Subcutaneous abdominal adipose tissue (tissue), 5 donors: ENCODE measurements at regions not wholly inside any gene's neighbourhood (a gene's known extent, or its start where the extent isn't known, plus 50 kb on each side); places are given as distances from the start of the nearest gene placed in this dataset.

Source experiments
- H3K27ac ChIP-seq: one replicate; pipeline ENCODE4 v1.7.0; 2013; ENCODE audit warnings: low read depth, mild to moderate bottlenecking, inconsistent platforms, low read length, moderate library complexity
- H3K27me3 ChIP-seq, 5 donors: one replicate each; pipeline ENCODE4 v1.7.0; 2013; ENCODE audit warnings: low read length in 5 of 5, inconsistent platforms in 1 of 5; ENCODE audit not compliant: control insufficient read depth in 5 of 5, insufficient read depth in 4 of 5
- H3K36me3 ChIP-seq, 5 donors: one replicate each; pipeline ENCODE4 v1.7.0; 2013; ENCODE audit warnings: low read length in 5 of 5; ENCODE audit not compliant: control insufficient read depth in 5 of 5, insufficient read depth in 5 of 5
- H3K4me1 ChIP-seq, 5 donors: one replicate each; pipeline ENCODE4 v1.7.0; 2013; ENCODE audit warnings: low read length in 5 of 5, mild to moderate bottlenecking in 3 of 5, moderate library complexity in 1 of 5; ENCODE audit not compliant: control insufficient read depth in 5 of 5, insufficient read depth in 5 of 5
- H3K4me3 ChIP-seq, 5 donors: one replicate each; pipeline ENCODE4 v1.7.0; 2013; ENCODE audit warnings: low read length in 5 of 5, low read depth in 1 of 5
- H3K9ac ChIP-seq, 5 donors: one replicate each; pipeline ENCODE4 v1.7.0; 2013; ENCODE audit warnings: low read length in 5 of 5, mild to moderate bottlenecking in 4 of 5, moderate library complexity in 3 of 5
- H3K9me3 ChIP-seq, 5 donors: one replicate each; pipeline ENCODE4 v1.7.0; 2013; ENCODE audit warnings: low read length in 5 of 5; ENCODE audit not compliant: control insufficient read depth in 5 of 5
- donor health status: healthy.
- donor health status: healthy.
- donor health status: healthy.
- donor health status: healthy.
- donor health status: healthy.

GRCh38 chr16:62863139-62863538 lies 826.9 kb upstream of the CDH8 start:
- Histone ChIP-seq H3K9ac (no peak overlapping the region), H3K27me3 (no peaks in the 10 kb centered on the region), H3K4me1 (no peaks in the 10 kb centered on the region), H3K9me3 (no peaks in the 10 kb centered on the region), H3K36me3 (no peaks in the 10 kb centered on the region), H3K4me3 (no peak overlapping the region), H3K27ac (no peak overlapping the region)

DNA sequence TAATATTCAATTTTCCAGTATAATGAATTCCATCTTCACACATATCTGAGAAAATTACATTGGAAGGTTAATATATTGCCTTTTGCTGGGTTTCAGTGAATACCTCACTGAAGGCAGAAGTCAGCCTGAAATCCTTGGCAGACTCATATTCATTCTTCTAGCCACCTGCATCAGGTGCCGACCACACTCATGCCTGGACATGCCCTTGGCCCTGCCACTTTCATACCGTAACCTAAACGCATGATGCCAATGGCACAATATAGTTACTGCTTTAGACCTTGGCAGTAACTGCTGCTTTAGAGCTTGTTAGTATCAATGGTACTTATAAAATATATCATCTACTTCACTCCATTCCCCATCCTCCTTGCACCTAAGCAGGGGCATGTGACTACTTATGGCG lies 817.6 kb upstream of the CDH8 start:
- H3K4me1 ChIP-seq, result no peaks in the 10 kb centered on the region
- no peak overlapping the region for H3K4me3 ChIP-seq
- no peaks in the 10 kb centered on the region for H3K36me3 ChIP-seq
- H3K27ac ChIP-seq, result no peak overlapping the region
- no peaks in the 10 kb centered on the region for H3K27me3 ChIP-seq
- H3K9ac ChIP-seq, result no peak overlapping the region
- no peaks in the 10 kb centered on the region for H3K9me3 ChIP-seq

GRCh38 chr16:62846399-62847057 lies 810.3 kb upstream of the CDH8 start:
- Histone ChIP-seq H3K4me3 (no peak overlapping the region), H3K27ac (no peak overlapping the region), H3K4me1 (no peaks in the 10 kb centered on the region), H3K9me3 (peaks cover 0 to 2% (median 0%) of the 10 kb centered on the region in 5 donors), H3K9ac (no peak overlapping the region), H3K27me3 (no peaks in the 10 kb centered on the region), H3K36me3 (no peaks in the 10 kb centered on the region)

GRCh38 chr16:62832214-62832613 lies 796.0 kb upstream of the CDH8 start:
- Histone ChIP-seq H3K27me3 (no peaks in the 10 kb centered on the region), H3K9ac (no peak overlapping the region), H3K4me3 (no peak overlapping the region), H3K36me3 (no peaks in the 10 kb centered on the region), H3K4me1 (no peaks in the 10 kb centered on the region), H3K27ac (no peak overlapping the region), H3K9me3 (no peaks in the 10 kb centered on the region)

GRCh38 chr16:62831235-62831850 lies 795.1 kb upstream of the CDH8 start:
- Histone ChIP-seq H3K4me1 (no peaks in the 10 kb centered on the region), H3K27me3 (no peaks in the 10 kb centered on the region), H3K9me3 (no peaks in the 10 kb centered on the region), H3K27ac (no peak overlapping the region), H3K36me3 (no peaks in the 10 kb centered on the region), H3K9ac (no peak overlapping the region), H3K4me3 (no peak overlapping the region)

DNA sequence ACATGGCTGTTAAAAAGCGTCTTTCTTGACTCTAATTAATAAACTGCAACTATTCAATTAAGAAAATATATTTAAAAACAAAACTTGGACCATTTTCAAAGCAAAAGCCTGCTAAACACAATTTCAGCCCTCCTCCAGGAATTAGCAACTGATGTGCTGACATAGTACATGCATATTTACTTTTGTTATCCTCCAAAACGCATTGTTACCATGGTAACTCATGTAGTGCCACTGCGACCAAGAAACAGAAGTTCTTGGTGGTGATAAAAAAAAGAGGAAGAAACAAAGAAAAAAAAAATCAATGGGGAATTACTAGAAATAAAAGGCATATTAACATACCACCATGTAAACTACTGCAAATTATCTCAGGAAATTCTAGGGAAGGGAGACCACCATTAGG lies 793.4 kb upstream of the CDH8 start:
- no peak overlapping the region for H3K27ac ChIP-seq
- H3K27me3 ChIP-seq, result no peaks in the 10 kb centered on the region
- no peaks in the 10 kb centered on the region for H3K9me3 ChIP-seq
- H3K36me3 ChIP-seq, result no peaks in the 10 kb centered on the region
- H3K9ac ChIP-seq, result no peak overlapping the region
- H3K4me3 ChIP-seq, result no peak overlapping the region
- no peaks in the 10 kb centered on the region for H3K4me1 ChIP-seq

DNA sequence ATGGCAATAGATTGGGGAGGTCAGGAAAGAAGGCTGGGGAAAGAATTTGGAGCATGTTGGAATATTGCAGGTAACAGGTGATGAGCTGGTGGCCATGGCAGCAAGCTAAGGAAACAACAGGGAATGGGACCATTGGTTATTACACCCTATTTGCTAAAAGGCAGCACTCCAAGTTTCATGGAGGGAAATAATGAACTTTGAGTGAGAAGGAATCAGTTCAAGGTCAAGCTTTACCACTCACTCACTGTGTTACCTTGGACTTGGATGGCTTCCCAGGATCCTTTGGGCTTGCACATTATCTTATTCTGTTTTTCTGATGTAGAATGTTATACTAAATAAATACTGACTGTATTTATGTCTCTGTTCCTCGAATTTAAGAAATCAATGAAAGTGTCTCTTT lies 792.8 kb upstream of the CDH8 start:
- Histone ChIP-seq H3K4me1 (no peaks in the 10 kb centered on the region), H3K9ac (no peak overlapping the region), H3K27me3 (no peaks in the 10 kb centered on the region), H3K27ac (no peak overlapping the region), H3K9me3 (no peaks in the 10 kb centered on the region), H3K4me3 (no peak overlapping the region), H3K36me3 (no peaks in the 10 kb centered on the region)

- Histone ChIP-seq H3K27me3 (no peaks in the 10 kb centered on the region), H3K36me3 (no peaks in the 10 kb centered on the region), H3K4me1 (no peaks in the 10 kb centered on the region), H3K9ac (no peak overlapping the region), H3K9me3 (peaks cover 0 to 2% (median 0%) of the 10 kb centered on the region in 5 donors), H3K4me3 (no peak overlapping the region), H3K27ac (no peak overlapping the region)
Observed at GRCh38 chr16:62821824-62822223, 785.6 kb upstream of the CDH8 start.

DNA sequence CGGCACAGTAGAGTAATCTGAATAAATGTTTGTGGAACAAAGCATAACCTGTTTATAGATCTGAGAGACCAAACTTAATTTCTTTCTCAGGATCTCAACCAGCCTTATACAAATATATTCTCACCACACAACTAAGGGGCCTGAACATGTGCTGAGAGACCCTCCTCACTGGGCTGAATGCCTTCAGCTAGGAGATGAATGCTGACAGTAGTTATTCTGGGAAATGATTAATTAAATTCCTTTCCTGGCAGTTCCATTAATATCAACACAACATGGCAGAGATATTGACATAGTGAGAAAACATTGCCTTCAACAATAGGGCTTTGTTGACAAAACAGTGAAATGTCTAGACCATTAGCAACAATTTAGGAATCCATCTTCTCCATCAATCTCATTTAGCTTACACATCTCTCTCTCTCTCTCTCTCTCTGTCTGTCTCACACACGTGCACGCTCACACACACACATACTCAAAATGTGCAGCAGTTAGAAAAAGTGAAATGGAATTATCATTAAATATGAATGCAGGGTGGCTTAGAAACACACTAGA lies 780.8 kb upstream of the CDH8 start:
- Histone ChIP-seq H3K9me3 (no peaks in the 10 kb centered on the region), H3K9ac (no peak overlapping the region), H3K27me3 (no peaks in the 10 kb centered on the region), H3K27ac (no peak overlapping the region), H3K4me1 (no peaks in the 10 kb centered on the region), H3K36me3 (no peaks in the 10 kb centered on the region), H3K4me3 (no peak overlapping the region)

DNA sequence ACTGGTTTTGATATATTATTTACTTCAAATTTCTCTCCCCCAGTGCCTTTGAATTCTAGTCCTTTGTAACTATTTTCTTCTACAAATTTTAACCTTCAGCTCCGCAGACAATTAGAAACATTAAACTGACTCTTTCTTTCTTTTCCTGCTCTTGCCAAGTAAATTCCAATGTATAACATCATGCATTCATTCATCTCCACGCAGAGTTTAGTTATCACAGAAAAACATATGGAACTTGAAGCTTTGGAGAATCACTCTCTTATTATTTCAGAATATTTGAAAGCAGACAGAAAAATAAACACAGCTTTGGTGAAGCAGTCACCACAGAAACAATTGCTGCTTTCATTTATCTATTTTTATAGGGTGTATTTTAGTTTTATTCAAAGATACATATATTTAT lies 778.7 kb upstream of the CDH8 start:
- no peaks in the 10 kb centered on the region for H3K4me1 ChIP-seq
- peaks cover 0 to 2% (median 0%) of the 10 kb centered on the region in 5 donors for H3K9me3 ChIP-seq
- no peaks in the 10 kb centered on the region for H3K27me3 ChIP-seq
- no peak overlapping the region for H3K4me3 ChIP-seq
- H3K36me3 ChIP-seq, result no peaks in the 10 kb centered on the region
- H3K27ac ChIP-seq, result no peak overlapping the region
- H3K9ac ChIP-seq, result no peak overlapping the region
